ENCODE measurements at regions not wholly inside any gene's neighbourhood (a gene's known extent, or its start where the extent isn't known, plus 50 kb on each side); places are given as distances from the start of the nearest gene placed in this dataset.

- TF ChIP-seq SUZ12 (IDR thresholded peaks at IDR 0.05; ENCODE audit: extremely low read depth, insufficient read depth, insufficient read length) (no peak), ZNF274 (IDR thresholded peaks at IDR 0.05; ENCODE audit: low read depth, low read length) (no peak)
These were observed 61.5 kb upstream of the KLF7 start for GRCh38 chr2:207227062-207227748.

Measured in NT2/D1 (cell line).